Breast epithelium (tissue), 4 donors: ENCODE measurements at regions not wholly inside any gene's neighbourhood (a gene's known extent, or its start where the extent isn't known, plus 50 kb on each side); places are given as distances from the start of the nearest gene placed in this dataset.

Experiments
- DNase-seq, 2 donors: peaks; one replicate each; pipeline ENCODE4 v3.0.0-alpha.2; 2019; ENCODE audit warnings: low spot score in 2 of 2
- H3K27ac ChIP-seq, 2 donors: fragments of 200-600 bp; sonication (generic) in 1 of 2; one replicate each; pipeline ENCODE4 v1.5.1; 2016 to 2019; ENCODE audit warnings: mild to moderate bottlenecking in 1 of 2
- H3K27me3 ChIP-seq, 2 donors: fragments of 200-600 bp; sonication (generic) in 1 of 2; one replicate each; pipeline versions ENCODE4 v1.5.1 to v1.6.0; 2017 to 2019; ENCODE audit warnings: control low read depth in 1 of 2, mild to moderate bottlenecking in 1 of 2
- H3K36me3 ChIP-seq: fragments of 200-600 bp; one replicate; pipeline ENCODE4 v1.5.1; 2019
- H3K4me1 ChIP-seq, 2 donors: fragments of 200-600 bp; sonication (generic); one replicate each; pipeline ENCODE4 v1.5.1; 2016 to 2019; ENCODE audit warnings: control low read depth in 1 of 2
- H3K4me3 ChIP-seq, 3 donors: fragments of 200-600 bp; sonication (generic); 1 replicate in 2 of 3; 2 replicates in 1 of 3; pipeline ENCODE4 v1.5.1; 2016 to 2019; ENCODE audit warnings: mild to moderate bottlenecking in 3 of 3, moderate library complexity in 2 of 3
- H3K9me3 ChIP-seq, 2 donors: fragments of 200-600 bp; sonication (generic) in 1 of 2; one replicate each; pipeline ENCODE4 v1.5.1; 2016 to 2019; ENCODE audit warnings: control low read depth in 1 of 2
- POLR2A ChIP-seq: fragments of 450-650 bp; IDR thresholded peaks from one replicate; pipeline ENCODE4 v1.6.1; 2016; ENCODE audit warnings: antibody characterized with exemption, mild to moderate bottlenecking, moderate library complexity
- POLR2AphosphoS5 ChIP-seq, 3 donors: sonication (generic); formaldehyde crosslinking; IDR thresholded peaks; one replicate each; pipeline ENCODE4 v1.6.1; 2017; ENCODE audit warnings: antibody characterized with exemption in 3 of 3
- intact Hi-C: fragments of 100-400 bp; cut with DNase I; formaldehyde crosslinking; loops from one replicate; pipeline ENCODE4 v1.15.1; 2023; ENCODE audit warnings: low total_unique reads
- TF ChIP-seq, protein P1 (sequence below), 3 donors: fragments of 450-650 bp; IDR thresholded peaks; one replicate each; pipeline ENCODE4 v1.5.1; 2016 to 2017; ENCODE audit warnings: antibody characterized with exemption in 3 of 3, mild to moderate bottlenecking in 3 of 3, moderate library complexity in 3 of 3

DNA sequence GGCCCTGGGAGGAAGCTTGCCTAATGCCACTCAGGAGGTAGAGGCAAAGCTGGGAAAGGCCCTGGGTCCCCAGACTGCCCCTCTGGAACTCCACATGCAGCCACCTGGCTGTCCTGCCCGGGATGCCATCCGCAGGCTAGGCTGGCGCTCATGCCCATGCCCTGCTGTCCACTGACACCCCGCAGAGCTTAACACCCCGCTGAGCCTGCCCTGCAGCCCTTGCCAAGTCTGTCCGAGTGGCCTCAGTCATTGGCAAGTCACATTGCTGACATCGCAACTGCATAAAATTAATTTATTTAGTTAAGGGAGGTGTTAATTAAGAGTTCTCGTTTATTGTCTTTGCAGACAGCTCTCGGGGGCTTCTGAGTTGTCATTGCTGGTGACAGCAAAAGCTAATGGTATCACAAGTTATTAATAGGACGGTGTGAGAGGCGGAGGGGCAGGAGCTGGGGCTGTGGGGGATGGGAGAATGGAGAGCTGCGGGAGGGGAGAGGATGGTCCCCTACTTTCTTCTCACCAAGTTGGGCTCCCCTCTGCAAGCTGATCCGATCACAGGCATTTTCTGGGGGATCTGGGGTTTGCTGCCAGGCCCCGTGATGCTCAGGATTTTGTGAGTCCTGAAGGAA, 55.6 kb upstream of the PCBD1 start:
- Histone ChIP-seq H3K36me3 (no peaks in the 10 kb centered on the region), H3K4me3 (no peak overlapping the region), H3K27me3 (no peaks in the 10 kb centered on the region), H3K4me1 (no peaks in the 10 kb centered on the region), H3K27ac (no peak overlapping the region), H3K9me3 (no peaks in the 10 kb centered on the region)
- DNase-seq, result no peak
- TF ChIP-seq, protein P1, sequence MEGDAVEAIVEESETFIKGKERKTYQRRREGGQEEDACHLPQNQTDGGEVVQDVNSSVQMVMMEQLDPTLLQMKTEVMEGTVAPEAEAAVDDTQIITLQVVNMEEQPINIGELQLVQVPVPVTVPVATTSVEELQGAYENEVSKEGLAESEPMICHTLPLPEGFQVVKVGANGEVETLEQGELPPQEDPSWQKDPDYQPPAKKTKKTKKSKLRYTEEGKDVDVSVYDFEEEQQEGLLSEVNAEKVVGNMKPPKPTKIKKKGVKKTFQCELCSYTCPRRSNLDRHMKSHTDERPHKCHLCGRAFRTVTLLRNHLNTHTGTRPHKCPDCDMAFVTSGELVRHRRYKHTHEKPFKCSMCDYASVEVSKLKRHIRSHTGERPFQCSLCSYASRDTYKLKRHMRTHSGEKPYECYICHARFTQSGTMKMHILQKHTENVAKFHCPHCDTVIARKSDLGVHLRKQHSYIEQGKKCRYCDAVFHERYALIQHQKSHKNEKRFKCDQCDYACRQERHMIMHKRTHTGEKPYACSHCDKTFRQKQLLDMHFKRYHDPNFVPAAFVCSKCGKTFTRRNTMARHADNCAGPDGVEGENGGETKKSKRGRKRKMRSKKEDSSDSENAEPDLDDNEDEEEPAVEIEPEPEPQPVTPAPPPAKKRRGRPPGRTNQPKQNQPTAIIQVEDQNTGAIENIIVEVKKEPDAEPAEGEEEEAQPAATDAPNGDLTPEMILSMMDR (IDR thresholded peaks at IDR 0.05), result no peak
- TF ChIP-seq POLR2AphosphoS5 (IDR thresholded peaks at IDR 0.05), result no peak
- TF ChIP-seq POLR2A, result no peak
- intact Hi-C loops, result no loop called here

DNA sequence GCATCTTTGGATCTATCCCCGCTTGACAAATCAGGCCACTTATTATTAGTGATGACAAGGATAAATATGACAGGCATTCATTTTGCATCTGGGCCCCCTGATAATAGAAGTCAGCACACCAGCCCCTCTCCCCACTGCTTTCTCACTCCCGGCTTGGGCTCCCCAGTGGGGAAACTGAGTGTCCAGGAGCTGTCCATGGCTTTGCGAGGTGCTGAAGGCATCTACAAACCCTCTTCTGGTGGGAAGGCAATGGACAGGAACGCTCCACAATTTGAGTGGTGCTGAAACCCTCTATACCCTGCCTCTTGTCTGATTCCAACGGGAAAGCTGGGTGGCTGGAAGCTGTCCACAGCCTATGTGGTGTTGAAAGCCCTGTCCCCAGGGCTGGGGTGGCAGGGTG, 61.7 kb upstream of the PCBD1 start:
- DNase-seq, result no peak
- TF ChIP-seq POLR2AphosphoS5 (IDR thresholded peaks at IDR 0.05) (no peak), POLR2A (no peak)
- TF ChIP-seq, protein P1 (IDR thresholded peaks at IDR 0.05), result no peak
- Histone ChIP-seq H3K9me3 (no peaks in the 10 kb centered on the region), H3K27ac (no peak overlapping the region), H3K4me3 (no peak overlapping the region), H3K27me3 (no peaks in the 10 kb centered on the region), H3K4me1 (no peaks in the 10 kb centered on the region), H3K36me3 (no peaks in the 10 kb centered on the region)
- intact Hi-C loops, result no loop called here

DNA sequence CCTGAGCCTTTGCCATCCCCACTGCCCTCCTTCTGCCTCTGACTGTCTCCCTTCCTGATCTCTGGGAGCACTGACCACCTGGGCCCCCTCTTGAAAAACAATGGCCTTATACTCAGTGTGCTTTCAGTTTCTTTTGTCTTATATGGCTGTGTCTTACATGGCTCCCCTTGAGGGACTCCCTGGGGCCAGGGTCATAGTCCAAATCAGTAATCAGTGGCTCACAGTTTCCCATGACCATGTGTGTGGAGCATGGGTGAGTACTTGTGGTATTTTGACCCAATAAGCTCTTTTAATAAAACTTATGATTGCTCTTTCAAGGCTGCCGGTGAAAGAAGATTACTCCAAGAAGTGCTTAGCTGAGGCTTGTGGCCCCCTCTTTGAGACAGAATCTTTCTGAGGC, 62.4 kb upstream of the PCBD1 start:
- intact Hi-C loops, result no loop called here
- H3K27ac ChIP-seq, result no peak overlapping the region
- no peaks in the 10 kb centered on the region for H3K9me3 ChIP-seq
- no peak overlapping the region for H3K4me3 ChIP-seq
- H3K36me3 ChIP-seq, result no peaks in the 10 kb centered on the region
- no peaks in the 10 kb centered on the region for H3K4me1 ChIP-seq
- H3K27me3 ChIP-seq, result no peaks in the 10 kb centered on the region
- no peak for TF ChIP-seq POLR2AphosphoS5 (IDR thresholded peaks at IDR 0.05)
- TF ChIP-seq, protein P1 (IDR thresholded peaks at IDR 0.05), result no peak
- TF ChIP-seq POLR2A, result no peak
- DNase-seq, result no peak

DNA sequence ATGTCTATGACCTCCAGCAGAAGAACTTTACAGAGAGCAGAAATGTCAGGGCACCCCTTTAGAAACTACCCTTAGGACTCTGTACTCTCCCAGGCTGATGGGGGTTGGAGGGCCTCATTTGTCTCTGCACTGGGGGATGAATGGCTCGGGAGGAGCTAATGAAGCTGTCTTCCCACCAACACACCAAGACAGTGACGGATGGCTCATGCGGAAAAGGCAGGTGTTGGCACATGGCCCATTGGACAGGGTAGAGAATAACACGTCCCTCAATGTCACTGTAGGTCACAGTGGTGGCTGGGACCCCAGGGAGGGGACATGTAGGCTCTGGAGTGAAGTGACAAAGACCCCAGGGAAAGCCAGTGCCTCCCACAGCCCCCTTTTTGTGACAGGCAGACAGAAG, 64.0 kb upstream of the PCBD1 start:
- no peaks in the 10 kb centered on the region for H3K4me1 ChIP-seq
- H3K36me3 ChIP-seq, result no peaks in the 10 kb centered on the region
- no peaks in the 10 kb centered on the region for H3K9me3 ChIP-seq
- TF ChIP-seq POLR2A (no peak), POLR2AphosphoS5 (IDR thresholded peaks at IDR 0.05) (no peak)
- TF ChIP-seq, protein P1 (IDR thresholded peaks at IDR 0.05), result no peak
- H3K27ac ChIP-seq, result no peak overlapping the region
- no peak for DNase-seq
- intact Hi-C loops, result no loop called here
- no peaks in the 10 kb centered on the region for H3K27me3 ChIP-seq
- no peak overlapping the region for H3K4me3 ChIP-seq

DNA sequence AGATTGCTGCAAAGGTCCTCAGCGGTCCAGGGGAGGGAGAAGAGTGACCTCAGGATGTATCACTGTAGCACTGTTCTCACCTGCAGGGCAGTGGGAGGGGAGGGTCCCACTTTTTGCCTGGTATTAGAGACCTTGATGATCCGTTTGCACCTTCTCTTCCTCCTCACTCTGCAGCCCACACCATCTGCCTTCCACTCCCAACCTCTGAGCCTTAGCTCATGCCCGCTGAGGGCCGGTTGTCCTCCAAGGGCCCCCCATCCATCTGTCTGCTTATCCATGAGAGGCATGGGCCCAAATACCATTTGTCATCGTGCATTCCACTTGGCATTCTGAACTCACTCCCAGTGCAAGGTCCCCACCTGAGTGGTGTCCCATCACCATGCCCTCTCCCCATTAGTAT, 64.6 kb upstream of the PCBD1 start:
- H3K36me3 ChIP-seq, result no peaks in the 10 kb centered on the region
- H3K27ac ChIP-seq, result no peak overlapping the region
- intact Hi-C loops, result loop anchor here (1.0 kb wide), 1 partner anchor 28 kb away; no protein-coding TSS in a partner anchor
- no peak for DNase-seq
- no peaks in the 10 kb centered on the region for H3K27me3 ChIP-seq
- H3K4me1 ChIP-seq, result no peaks in the 10 kb centered on the region
- no peak overlapping the region for H3K4me3 ChIP-seq
- H3K9me3 ChIP-seq, result no peaks in the 10 kb centered on the region
- TF ChIP-seq POLR2A (no peak), POLR2AphosphoS5 (IDR thresholded peaks at IDR 0.05) (no peak)
- TF ChIP-seq, protein P1 (IDR thresholded peaks at IDR 0.05), result no peak
